Right forelimb (tissue), 1 donor: ENCODE measurements at regions not wholly inside any gene's neighbourhood (a gene's known extent, or its start where the extent isn't known, plus 50 kb on each side); places are given as distances from the start of the nearest gene placed in this dataset.
"Not testable (repeated sequence)": the region's sequence is repeated elsewhere in the genome, so short reads cannot be mapped to it uniquely, and the experiment has no call there.

Experiments
- DNase-seq: peaks from one replicate; pipeline ENCODE4 v3.0.0-alpha.2; 2018

DNA sequence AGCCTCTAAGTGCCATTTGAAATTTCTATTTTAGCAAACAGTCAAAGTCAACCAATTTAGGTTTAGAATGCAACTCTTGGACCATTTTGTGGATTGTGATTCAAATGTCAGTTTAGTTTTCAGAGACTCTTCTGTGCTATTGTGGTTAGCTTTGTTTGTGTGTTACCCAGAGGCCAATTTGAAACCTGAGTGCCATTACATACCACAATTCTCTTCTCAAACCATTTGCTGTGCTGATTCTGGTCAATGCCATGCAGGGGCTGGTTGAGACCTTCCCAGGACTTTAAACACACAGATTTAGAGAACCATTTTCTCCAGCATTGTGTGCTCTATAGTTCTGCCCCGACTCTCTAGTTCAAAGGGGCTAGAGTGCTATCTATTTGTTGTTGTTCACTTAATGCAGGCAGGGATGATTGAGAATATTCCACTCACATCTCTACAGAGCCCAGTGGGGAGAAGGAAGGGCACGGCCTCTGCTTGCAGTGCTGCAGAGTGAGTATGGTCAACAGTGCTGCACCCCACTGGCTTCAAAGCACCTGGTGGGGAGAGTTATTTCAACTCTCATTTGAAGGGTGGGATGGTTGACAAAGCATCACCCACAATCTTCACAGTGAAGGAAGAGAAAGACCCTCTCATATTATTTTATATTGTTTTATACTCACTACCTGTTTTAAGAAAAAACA lies 738.2 kb downstream of the COL12A1 start:
- DNase-seq = no peak

DNA sequence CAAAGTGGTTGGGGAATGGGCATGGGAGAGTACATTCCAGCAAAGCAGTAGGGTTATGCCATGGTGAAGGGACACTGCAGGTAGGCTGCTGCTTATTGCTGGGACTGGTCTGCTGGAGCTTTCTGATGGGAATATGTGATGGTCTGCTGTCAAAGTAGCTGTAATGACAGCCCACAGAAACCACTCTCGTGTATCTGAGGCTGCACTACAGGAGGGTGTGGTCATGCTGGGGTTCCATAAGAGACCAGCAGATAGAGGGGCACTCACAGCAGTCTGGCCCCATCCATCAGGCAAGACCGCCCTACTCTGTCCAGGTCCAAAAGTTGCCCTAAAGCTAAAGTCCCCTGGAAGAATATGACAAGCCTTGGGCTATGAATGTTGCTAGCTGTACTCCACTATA lies 739.3 kb downstream of the COL12A1 start:
- no peak for DNase-seq

DNA sequence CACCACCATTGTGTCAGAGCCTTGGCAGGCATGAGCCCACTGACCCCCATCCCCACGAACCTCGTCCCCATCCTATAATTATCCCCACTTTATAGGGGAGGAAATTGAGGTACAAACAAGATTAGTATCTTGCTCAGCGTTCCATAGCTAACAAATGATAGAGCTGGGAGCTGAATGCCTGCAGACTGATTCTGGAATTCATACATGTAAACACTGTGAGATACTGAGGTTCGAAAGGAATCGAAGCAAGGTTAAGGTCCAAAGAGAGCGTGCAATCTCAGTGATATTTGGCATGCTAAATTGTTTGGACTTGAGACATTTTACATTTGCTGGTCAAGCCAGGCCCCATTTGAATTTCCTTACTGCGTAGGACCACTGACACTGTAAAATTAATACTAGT lies 746.6 kb downstream of the COL12A1 start:
- DNase-seq = no peak

DNA sequence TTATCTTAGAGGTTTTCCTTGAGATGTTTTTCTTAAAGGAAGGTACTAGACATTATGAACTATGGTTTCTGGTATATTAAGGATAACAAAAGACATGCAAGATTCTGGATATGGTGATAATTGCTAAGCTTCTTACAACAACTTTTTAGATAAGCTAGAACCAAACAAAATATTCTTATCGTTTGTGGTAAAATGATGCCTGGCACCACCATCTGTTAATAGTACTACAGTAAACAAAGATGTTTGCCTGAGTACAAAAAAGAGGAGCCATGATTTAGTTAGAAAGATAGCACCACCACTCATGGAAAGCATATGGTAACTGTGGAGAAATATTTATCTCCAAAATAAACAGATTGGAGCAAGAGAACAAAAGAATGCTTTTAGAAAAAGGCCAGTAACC lies 747.3 kb downstream of the COL12A1 start:
- DNase-seq = no peak

DNA sequence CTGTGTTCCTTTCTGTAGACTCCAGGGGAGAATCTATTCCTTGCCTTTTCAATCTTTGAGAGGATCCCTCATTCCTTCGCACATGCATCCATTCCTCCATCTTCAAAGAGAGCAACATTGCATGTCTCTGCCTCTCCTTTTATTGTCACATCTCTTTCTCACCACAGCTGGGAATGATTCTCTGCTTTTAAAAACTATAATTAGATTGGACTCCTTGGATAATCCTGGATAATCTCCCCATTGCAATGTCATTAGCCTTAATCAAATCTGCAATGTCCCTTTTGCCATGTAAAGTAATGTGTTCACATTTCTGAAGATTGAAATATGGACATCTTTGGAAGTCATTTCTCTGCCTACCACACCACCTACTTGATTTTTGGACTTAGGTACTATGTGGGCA lies 750.1 kb downstream of the COL12A1 start:
- no peak for DNase-seq

DNA sequence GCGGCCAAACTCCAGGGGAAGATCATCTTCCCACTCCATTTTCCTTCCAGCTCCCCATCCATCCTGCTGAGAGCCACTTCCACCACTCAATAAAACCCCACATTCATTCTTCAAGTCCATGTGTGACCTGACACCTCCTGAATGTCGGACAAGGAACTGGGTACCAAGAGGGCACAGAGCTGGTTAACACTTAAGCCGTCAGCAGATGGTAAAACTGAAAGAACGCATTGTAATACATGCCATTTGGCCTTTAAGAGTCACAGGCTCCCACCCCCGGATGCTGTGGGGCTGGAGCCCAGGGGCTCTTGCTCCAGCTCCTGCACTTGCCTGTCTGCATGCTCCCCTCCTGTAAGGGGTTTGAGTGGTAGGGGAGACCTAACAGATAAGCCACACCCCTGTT lies 753.9 kb downstream of the COL12A1 start:
- DNase-seq = no peak

DNA sequence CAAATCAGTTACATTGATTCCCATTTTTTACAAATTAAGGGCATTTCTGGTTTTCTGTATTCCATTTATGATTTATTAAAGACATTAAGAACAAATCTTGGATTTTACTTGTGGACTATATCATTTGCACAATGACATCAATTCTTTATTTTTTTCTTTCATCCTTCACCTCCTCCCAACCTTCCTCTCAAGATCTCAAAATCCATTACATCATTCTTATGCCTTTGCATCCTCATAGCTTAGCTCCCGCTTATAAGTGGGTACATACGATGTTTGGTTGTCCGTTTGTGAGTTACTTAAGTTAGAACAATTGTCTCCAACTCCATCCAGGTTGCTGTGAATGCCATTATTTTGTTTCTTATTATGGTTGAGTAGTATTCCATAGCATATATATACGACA lies 752.8 kb downstream of the CD109 start:
- DNase-seq = no peak

DNA sequence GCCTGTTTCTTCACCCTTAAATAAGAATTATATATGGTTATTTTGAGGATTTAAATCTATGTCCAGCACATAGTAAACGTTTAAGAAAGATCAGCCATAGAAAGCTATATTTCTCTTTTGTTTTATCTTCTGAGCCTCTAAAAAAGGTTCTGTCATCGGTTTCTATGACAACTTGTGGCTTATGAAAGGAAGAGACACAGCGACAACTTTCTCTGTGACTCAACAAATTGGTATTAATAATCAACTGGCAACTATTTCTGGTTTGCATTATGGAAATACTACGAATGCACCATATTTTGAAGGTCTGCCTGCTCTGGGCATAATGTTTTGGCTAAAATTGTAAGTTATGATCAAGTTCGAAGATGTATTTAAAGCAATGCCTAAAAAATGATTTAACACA lies 751.0 kb downstream of the CD109 start:
- DNase-seq = no peak

DNA sequence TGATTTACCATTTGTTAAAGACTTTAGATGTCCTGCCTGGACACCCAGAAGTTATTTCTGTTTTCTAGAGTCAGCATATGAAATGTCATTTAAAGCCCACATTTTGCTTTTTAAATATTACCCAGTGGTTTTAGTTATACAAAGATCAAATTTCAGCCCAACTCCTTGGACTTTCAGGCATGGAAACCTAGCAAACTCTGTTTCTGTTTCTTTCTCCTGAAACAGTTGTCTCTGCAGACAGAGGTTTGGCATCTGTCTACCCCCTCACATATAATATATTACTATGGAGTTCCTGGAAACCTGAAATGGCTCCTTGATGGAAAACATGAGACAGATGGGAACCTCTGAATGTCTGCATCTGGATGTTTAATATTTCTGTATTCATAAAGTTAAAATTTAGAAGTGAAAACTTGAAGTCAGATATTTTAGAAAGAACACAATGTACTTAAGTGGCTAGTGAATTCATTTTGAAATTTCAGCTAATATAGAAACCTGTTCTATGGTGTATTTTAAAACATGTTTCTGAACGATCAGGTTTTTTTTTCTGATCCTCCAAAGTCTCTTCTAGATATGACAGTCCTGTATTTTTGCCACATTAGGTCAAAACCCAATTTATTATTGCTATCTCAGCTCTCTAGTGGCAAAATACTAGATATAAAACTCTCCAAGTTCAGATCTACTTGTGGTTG lies 743.3 kb downstream of the CD109 start:
- no peak for DNase-seq

DNA sequence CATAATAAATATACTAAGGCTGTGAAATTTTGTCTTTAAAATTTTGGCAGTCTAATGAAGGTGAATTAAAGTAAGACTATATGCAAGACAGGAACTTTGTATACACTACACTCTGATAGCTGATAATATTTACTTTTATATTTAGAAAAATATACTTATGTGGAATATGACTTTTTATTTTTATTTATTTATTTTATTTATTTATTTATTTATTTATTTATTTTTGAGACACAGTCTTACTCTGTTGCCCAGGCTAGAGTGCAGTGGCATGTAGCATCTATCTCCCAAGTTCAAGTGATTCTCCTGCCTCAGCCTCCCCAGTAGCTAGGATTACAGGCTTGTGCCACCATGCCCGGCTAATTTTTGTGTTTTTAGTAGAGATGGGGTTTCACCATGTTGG lies 742.4 kb downstream of the CD109 start:
- not testable (repeated sequence) for DNase-seq

DNA sequence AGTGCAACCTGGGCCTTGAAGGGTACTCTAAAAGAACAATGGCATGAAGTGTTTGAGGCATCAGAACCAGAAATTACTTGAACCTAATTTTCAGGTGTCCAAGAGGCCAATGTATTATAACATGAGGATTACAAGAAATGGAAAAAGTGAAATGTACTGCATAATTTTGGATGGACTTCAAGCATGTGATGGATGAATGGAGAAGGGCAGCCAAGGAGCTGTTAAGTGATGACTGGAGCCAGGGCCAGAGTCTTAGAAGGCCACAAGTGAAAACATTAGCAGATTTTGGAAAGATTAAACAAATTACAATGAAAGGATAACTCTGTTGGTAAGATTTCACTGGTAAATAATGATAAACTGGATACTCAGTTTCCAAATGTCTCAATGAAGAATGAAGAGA lies 738.2 kb downstream of the CD109 start:
- no peak for DNase-seq

DNA sequence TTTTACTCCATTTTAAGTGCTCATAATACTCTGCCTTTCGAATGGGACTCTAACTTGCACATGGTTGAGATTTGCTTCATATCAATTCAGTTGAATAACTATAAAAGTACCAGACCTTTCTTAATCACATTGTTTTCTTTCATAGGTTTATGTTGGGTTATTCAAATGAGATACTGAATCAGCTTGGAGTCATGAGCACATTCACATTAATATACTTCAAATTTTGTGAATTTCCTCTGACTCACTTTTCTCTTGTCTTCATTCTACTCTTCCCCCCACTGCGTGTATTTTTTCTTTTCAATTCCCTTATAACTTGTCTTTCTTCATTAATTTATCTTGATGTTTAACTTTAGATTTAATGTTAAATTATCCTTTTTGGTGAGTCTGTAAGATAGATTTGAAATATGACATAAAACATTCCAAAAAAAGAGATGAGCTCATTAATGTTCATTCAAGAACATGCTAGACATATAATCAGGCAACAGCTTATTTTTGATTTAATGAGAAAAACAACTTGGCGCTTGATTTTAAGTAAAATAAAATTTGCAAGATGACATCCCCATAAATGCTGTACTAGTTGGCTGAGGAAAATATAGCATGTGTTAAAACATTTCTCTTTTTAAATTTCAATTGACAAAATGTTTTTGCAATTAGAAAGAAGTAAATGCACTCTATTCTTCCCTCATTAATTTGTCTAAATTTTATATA lies 736.0 kb downstream of the CD109 start:
- DNase-seq = no peak

DNA sequence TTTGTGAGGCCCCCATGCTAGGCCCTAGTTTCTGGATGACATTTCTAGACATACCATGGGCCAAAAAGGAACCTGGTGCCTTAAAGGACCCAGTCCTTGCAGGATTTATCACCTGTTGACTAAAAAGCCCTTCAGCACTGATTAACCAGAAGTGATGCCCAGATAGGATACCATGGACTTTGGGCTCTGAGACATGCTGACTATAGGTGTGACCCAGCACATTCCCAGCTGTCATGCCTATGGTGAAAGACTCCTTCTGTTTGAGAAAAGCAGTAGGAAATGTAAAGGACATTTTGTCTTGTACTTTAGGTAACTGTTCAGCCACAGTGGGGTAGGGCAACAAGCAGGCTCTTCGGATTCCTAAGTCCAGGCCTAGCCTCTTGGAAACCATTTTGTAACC lies 724.2 kb downstream of the CD109 start:
- DNase-seq = no peak

DNA sequence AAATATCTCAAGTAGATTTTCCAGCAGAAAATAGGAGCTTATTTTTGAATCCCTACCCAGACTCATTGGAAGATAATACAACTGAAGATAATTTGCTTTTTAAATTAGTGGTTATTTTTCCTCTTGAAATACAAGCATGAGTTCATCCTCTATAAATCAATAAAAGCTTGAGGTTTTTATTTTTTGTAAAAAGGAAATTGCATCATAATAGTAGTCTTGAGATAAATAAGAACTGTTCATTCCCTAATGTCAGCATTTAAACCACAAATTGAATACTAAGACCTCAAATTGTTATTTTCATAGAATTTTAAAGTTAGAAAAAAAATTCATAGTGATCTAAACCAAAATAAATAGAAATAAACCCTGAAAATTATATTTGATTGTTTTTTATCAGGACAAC lies 719.1 kb downstream of the CD109 start:
- no peak for DNase-seq

DNA sequence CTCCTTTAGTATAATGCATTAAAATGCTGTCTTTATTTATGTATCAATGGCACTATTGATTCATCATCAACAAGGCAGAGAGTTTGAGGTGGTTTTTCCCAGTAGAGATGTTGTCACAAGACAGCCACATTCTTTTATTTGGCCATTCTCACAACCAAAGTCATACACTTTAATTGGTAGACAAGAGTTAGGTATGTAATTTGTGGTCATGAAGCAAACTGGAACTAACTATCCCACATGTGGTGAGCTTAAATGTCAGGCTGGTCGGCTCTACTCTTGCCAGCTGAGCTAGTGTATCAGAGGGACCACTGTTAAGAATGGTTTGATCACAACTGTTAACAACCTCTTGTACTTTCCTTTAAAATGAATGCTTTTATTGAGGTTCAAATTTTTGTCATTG lies 714.6 kb downstream of the CD109 start:
- no peak for DNase-seq

DNA sequence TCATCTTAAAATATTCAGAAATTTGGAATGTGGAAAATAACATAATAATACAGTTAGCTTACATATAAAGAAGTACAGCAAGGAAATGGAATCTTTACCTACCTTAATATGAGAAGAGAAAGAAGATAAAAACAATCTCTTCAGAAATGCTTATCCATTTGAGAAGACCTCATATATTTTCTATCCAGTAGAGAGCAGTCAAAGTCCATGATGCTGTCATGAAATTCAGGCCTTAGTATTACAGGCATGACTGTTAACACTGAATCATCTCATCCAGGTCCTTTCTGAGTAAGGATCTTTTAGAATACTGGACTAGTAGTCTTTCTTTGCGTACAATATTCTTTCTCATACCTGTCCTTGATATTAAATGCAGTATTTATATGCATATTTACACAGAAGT lies 713.4 kb downstream of the CD109 start:
- DNase-seq = no peak

DNA sequence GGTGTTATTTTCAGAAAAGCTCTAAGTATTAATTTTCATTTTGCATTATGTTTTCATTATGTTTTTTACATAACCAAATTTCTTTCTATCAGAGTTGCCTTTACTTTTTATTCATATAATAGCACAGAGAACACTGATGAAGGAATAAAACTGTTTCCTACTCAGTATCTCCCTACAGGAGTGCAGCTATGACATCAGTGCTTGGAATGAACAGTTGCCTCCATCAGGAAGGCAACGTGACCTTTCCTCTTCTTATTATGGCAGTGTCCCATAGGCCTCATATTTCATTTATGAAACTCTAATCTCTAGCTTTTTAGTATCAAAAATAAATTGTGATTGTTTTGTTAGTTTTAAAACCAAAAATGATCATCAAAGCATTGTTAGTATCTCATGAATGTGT lies 712.8 kb downstream of the CD109 start:
- no peak for DNase-seq

DNA sequence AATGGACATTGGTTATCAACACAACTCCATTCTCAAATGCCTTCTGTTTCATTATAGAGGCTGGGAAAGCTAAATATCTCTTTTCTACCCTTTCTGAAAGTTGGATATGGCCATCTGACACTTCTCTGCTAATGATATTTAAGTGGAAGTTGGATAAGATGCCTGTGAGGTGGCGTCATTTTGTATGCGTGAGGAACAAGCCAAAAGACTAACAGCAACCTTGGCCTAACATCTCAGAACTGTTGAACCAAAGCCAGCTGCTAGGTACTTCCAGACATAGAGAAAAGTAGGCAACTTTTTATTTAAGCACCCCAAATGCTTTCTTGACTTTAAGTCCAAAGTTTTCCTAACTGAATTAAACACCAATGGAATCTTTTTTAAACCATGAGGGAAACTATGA lies 708.4 kb downstream of the CD109 start:
- DNase-seq = no peak

DNA sequence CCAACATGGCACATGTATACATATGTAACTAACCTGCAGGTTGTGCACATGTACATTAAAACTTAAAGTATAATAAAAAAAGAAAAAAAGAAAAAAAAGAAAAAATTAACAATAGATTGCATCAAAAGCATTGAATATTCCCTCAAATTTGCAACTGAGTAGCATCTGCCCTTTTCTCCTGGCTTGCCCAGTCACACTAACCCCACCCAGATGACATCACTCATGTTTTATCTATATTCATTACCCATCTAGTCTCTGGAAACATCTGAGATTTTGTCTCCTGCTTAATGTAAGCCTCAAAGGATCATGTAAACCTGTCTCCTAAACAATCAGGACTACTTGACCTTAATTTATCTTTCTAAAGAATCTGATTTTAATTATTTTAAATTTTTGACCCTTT lies 706.8 kb downstream of the CD109 start:
- DNase-seq = no peak

DNA sequence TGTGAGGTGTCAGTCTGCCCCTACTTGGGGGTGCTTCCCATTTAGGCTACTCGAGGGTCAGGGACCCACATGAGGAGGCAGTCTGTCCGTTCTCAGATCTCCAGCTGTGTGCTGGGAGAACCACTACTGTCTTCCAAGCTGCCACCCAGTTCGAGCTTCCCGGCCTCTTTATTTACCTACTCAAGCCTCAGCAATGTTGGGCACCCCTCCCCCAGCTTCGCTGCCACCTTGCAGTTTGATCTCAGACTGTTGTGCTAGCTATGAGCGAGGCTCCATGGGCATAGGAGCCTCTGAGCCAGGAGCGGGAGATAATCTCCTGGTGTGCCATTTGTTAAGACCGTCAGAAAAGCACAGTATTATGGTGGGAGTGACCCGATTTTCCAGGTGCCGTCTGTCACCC lies 682.4 kb downstream of the CD109 start:
- DNase-seq = not testable (repeated sequence)

DNA sequence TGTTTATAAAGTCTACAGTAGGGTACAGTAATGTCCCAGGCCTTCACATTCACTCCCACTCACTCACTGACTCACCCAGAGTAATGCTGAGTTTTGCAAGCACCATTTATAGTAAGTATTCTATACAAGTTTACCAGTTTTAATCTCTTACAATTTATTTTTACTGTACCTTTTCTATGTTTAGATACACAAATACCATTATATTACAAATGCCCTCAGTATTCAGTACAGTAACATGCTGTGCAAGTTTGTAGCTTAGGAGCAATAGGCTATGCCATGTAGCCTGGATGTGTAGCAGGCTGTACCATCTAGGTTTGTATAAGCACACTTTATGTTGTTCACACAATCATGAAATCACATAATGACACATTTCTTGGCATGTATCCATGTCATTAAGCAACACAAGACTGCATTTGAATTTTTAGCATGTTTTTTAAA lies 673.6 kb downstream of the CD109 start:
- no peak for DNase-seq

DNA sequence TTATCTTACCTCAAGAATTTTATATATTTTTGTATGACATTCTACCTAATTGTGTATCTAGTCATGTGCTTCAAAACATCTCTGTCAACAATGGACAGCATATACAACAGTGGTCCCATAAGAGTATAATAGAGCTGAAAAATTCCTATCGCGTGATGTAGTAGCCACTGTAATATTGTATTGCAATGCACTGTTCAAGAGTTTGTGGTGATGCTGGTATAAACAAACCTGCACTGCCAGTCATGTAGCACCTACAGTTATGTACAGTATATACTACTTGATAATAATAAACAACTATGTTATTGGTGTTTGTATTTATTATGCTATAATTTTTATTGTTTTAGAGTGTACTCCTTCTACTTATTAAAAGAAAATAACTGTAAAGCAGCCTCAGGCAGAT lies 672.7 kb downstream of the CD109 start:
- no peak for DNase-seq

DNA sequence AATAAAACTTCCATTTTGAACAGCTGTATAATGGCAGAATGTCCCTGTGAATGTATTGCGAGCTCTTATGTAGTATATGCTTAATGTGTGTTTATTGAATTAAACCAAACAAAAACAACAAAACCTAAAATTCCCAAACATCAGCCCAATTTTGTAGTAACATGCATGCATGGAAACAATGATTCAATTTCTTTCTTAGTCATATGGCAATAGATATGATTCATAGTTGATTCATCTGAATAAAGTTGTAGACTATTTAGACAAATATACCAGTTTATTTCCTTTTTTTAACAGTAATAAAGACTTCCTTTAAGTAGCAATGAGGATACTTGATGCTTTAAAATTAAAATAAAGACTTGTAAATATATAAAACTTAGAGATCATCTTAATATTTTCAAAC lies 670.6 kb downstream of the CD109 start:
- DNase-seq = no peak

DNA sequence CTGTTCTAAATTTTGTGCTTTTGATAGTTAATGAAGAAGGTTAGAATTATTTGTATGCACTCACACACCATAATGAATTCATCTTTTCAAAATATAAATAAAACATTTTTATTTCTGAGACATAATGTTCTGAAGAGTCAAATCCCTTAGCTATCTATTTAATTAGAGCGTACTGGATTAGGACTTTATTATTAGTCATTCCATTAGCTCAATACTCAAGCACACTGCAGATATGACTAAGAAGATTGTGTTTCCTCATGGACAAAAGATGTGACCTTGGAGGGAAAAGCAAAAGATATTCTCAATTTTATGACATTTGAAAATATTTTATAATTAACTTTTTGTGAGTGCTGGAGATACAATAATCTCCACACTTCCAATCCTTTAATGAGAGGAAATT lies 666.4 kb downstream of the CD109 start:
- DNase-seq = no peak
